HG03135 (cell line): ENCODE measurements at regions not wholly inside any gene's neighbourhood (a gene's known extent, or its start where the extent isn't known, plus 50 kb on each side); places are given as distances from the start of the nearest gene placed in this dataset.

ENCODE experiments used
- ATAC-seq: cut with Tn5 transposase; IDR thresholded peaks from one replicate; pipeline ENCODE4 v1.9.1; 2021; ENCODE audit warnings: mild to moderate bottlenecking, moderate library complexity; ENCODE audit not compliant: unreplicated experiment

- ATAC-seq: no peak
These were observed 281.1 kb upstream of the MAN1A1 start for GRCh38 chr6:119630561-119631192.

GRCh38 chr6:119628691-119629594, 279.4 kb upstream of the MAN1A1 start:
- no peak for ATAC-seq

GRCh38 chr6:119627908-119628669, 278.5 kb upstream of the MAN1A1 start:
- no peak for ATAC-seq

GRCh38 chr6:119626884-119627619, 277.5 kb upstream of the MAN1A1 start:
- no peak for ATAC-seq

GRCh38 chr6:119620846-119621555, 271.4 kb upstream of the MAN1A1 start:
- ATAC-seq: no peak

- ATAC-seq: no peak
These were observed 264.6 kb upstream of the MAN1A1 start for GRCh38 chr6:119614138-119614537.

- ATAC-seq: no peak
These were observed 263.4 kb upstream of the MAN1A1 start for GRCh38 chr6:119612911-119613381.

GRCh38 chr6:119612176-119612891, 262.8 kb upstream of the MAN1A1 start:
- ATAC-seq: no peak

GRCh38 chr6:119610754-119611153, 261.2 kb upstream of the MAN1A1 start:
- ATAC-seq: no peak

- ATAC-seq: no peak
These were observed 260.7 kb upstream of the MAN1A1 start for GRCh38 chr6:119610265-119610664.

- no peak for ATAC-seq
These were observed 260.3 kb upstream of the MAN1A1 start for GRCh38 chr6:119609865-119610264.

- no peak for ATAC-seq
These were observed 259.4 kb upstream of the MAN1A1 start for GRCh38 chr6:119608994-119609393.

GRCh38 chr6:119604124-119604523, 254.6 kb upstream of the MAN1A1 start:
- ATAC-seq: no peak

- no peak for ATAC-seq
These were observed 253.9 kb upstream of the MAN1A1 start for GRCh38 chr6:119603501-119603900.

- no peak for ATAC-seq
These were observed 252.9 kb upstream of the MAN1A1 start for GRCh38 chr6:119602215-119603178.

- ATAC-seq: no peak
These were observed 249.3 kb upstream of the MAN1A1 start for GRCh38 chr6:119598883-119599282.

- ATAC-seq: no peak
These were observed 245.3 kb upstream of the MAN1A1 start for GRCh38 chr6:119594907-119595306.

- no peak for ATAC-seq
These were observed 241.7 kb upstream of the MAN1A1 start for GRCh38 chr6:119591235-119591634.
